Inflammatory macrophage (primary cell): ENCODE measurements at regions not wholly inside any gene's neighbourhood (a gene's known extent, or its start where the extent isn't known, plus 50 kb on each side); places are given as distances from the start of the nearest gene placed in this dataset.
"Not testable (repeated sequence)": the region's sequence is repeated elsewhere in the genome, so short reads cannot be mapped to it uniquely, and the experiment has no call there.

Source experiments
- DNase-seq, 2 donors: peaks; one replicate each; pipeline ENCODE4 v3.0.0-alpha.2; 2020 to 2022

GRCh38 chr3:5480190-5480589, 292.7 kb downstream of the EDEM1 start:
- DNase-seq = no peak

GRCh38 chr3:5485427-5485826, 297.9 kb downstream of the EDEM1 start:
- DNase-seq = no peak

GRCh38 chr3:5488771-5489170, 301.3 kb downstream of the EDEM1 start:
- DNase-seq = no peak

- peak; percentile 8 to 19 for DNase-seq
These were observed 302.0 kb downstream of the EDEM1 start for GRCh38 chr3:5489536-5489935.

- DNase-seq = peak; percentile 63 to 79
These were observed 307.5 kb downstream of the EDEM1 start for GRCh38 chr3:5494905-5495519.

GRCh38 chr3:5497497-5497896, 310.0 kb downstream of the EDEM1 start:
- DNase-seq = no peak

- no peak for DNase-seq
These were observed 311.5 kb downstream of the EDEM1 start for GRCh38 chr3:5498981-5499380.

GRCh38 chr3:5499404-5499803, 311.9 kb downstream of the EDEM1 start:
- no peak for DNase-seq

- DNase-seq = no peak
These were observed 315.6 kb downstream of the EDEM1 start for GRCh38 chr3:5503136-5503535.

- no peak for DNase-seq
These were observed 316.6 kb downstream of the EDEM1 start for GRCh38 chr3:5504135-5504534.

- no peak for DNase-seq
These were observed 317.7 kb downstream of the EDEM1 start for GRCh38 chr3:5505163-5505562.

GRCh38 chr3:5505997-5506396, 318.5 kb downstream of the EDEM1 start:
- DNase-seq = no peak

GRCh38 chr3:5508860-5509259, 321.4 kb downstream of the EDEM1 start:
- not testable (repeated sequence) for DNase-seq

GRCh38 chr3:5510300-5510699, 322.8 kb downstream of the EDEM1 start:
- DNase-seq = no peak

- no peak for DNase-seq
These were observed 330.4 kb downstream of the EDEM1 start for GRCh38 chr3:5517921-5518320.

- DNase-seq = no peak
These were observed 332.7 kb downstream of the EDEM1 start for GRCh38 chr3:5520237-5520636.

GRCh38 chr3:5523125-5523524, 335.6 kb downstream of the EDEM1 start:
- no peak for DNase-seq

GRCh38 chr3:5531039-5531438, 343.5 kb downstream of the EDEM1 start:
- no peak for DNase-seq

- no peak for DNase-seq
These were observed 344.3 kb downstream of the EDEM1 start for GRCh38 chr3:5531741-5532290.

- no peak for DNase-seq
These were observed 353.0 kb downstream of the EDEM1 start for GRCh38 chr3:5540532-5540931.

- DNase-seq = no peak
These were observed 355.0 kb downstream of the EDEM1 start for GRCh38 chr3:5542472-5542871.

- DNase-seq = no peak
These were observed 355.5 kb downstream of the EDEM1 start for GRCh38 chr3:5543047-5543446.

GRCh38 chr3:5545719-5546118, 358.2 kb downstream of the EDEM1 start:
- no peak for DNase-seq

GRCh38 chr3:5553203-5553602, 365.7 kb downstream of the EDEM1 start:
- DNase-seq = no peak

GRCh38 chr3:5554245-5554747, 366.8 kb downstream of the EDEM1 start:
- DNase-seq = no peak
